B cell (primary cell): ENCODE measurements at regions not wholly inside any gene's neighbourhood (a gene's known extent, or its start where the extent isn't known, plus 50 kb on each side); places are given as distances from the start of the nearest gene placed in this dataset.

Experiments
- ATAC-seq: fragments of 200-7000 bp; cut with Tn5 transposase; one replicate; pipeline ENCODE4 v1.10.0; 2021; ENCODE audit warnings: low read depth, mild to moderate bottlenecking, moderate number of reproducible peaks, moderate library complexity
- CTCF ChIA-PET: fragments of 350-600 bp; sonication (Branson Sonifier 250); formaldehyde crosslinking; loops from one replicate; lab custom pipeline; 2021; ENCODE audit warnings: antibody characterized with exemption, inconsistent platforms; lab: Charles Lee
- POLR2A ChIA-PET: fragments of 350-600 bp; sonication (Branson Sonifier 250); formaldehyde crosslinking; loops from one replicate; lab custom pipeline; 2021; ENCODE audit warnings: antibody characterized with exemption; lab: Charles Lee
- DNase-seq: peaks from one replicate; pipeline ENCODE4 v3.0.0; 2013
- H2AFZ ChIP-seq: 2 replicates; pipeline ENCODE4 v1.6.1; 2012; ENCODE audit warnings: mild to moderate bottlenecking, low read depth, low read length; ENCODE audit not compliant: insufficient read depth, poor library complexity, severe bottlenecking
- H3K27ac ChIP-seq, 2 donors: 1 replicate in 1 of 2; 2 replicates in 1 of 2; pipeline ENCODE4 v1.5.1; 2012 to 2013; ENCODE audit warnings: low read length in 2 of 2, mild to moderate bottlenecking in 2 of 2, moderate library complexity in 1 of 2
- H3K27me3 ChIP-seq, 4 experiments: fragments of 200-600 bp in 1 of 4; sonication (generic) in 1 of 4; replicated peaks in 1 of 4; 1 replicate in 2 of 4; 2 replicates in 2 of 4; pipeline versions ENCODE4 v1.6.1 to v1.7.0; 2013 to 2016; ENCODE audit warnings: low read length in 3 of 4, mild to moderate bottlenecking in 2 of 4, mixed read lengths in 1 of 4, moderate library complexity in 1 of 4; ENCODE audit not compliant: insufficient read depth in 4 of 4, control insufficient read depth in 3 of 4; ENCODE audit errors: control extremely low read depth in 1 of 4
- H3K36me3 ChIP-seq, 2 experiments: replicated peaks in 1 of 2; 1 replicate in 1 of 2; 2 replicates in 1 of 2; pipeline versions ENCODE4 v1.6.1 to v1.7.1; 2013; ENCODE audit warnings: low read length in 1 of 2; ENCODE audit not compliant: insufficient read depth in 2 of 2, control insufficient read depth in 1 of 2; ENCODE audit errors: control extremely low read depth in 1 of 2, extremely low read depth in 1 of 2
- H3K4me1 ChIP-seq, 2 donors: fragments of 200-600 bp in 1 of 2; sonication (generic) in 1 of 2; 1 replicate in 1 of 2; 2 replicates in 1 of 2; pipeline versions ENCODE4 v1.5.1 to v1.6.1; 2013 to 2017; ENCODE audit warnings: low read length in 2 of 2; ENCODE audit not compliant: control insufficient read depth in 2 of 2, insufficient read depth in 2 of 2
- H3K4me2 ChIP-seq: replicated peaks from 2 replicates; pipeline ENCODE3; 2012; ENCODE audit warnings: mild to moderate bottlenecking, low read depth, low read length; ENCODE audit not compliant: poor library complexity, severe bottlenecking
- H3K4me3 ChIP-seq, 5 experiments: fragments of 200-600 bp in 1 of 5; sonication (generic) in 1 of 5; 1 replicate in 3 of 5; 2 replicates in 2 of 5; pipeline versions ENCODE4 v1.5.1 to v1.7.0; 2011 to 2016; ENCODE audit warnings: low read length in 4 of 5, mild to moderate bottlenecking in 4 of 5, low read depth in 2 of 5, control low read depth in 1 of 5, moderate library complexity in 1 of 5; ENCODE audit not compliant: insufficient read depth in 1 of 5; ENCODE audit errors: control extremely low read depth in 1 of 5, extremely low read depth in 1 of 5
- H3K79me2 ChIP-seq: fragments of 200-600 bp; sonication (generic); one replicate; pipeline ENCODE4 v1.6.0; 2016; ENCODE audit warnings: low read length; ENCODE audit not compliant: control insufficient read depth, insufficient read depth
- H3K9ac ChIP-seq: fragments of 200-600 bp; sonication (generic); 2 replicates; pipeline ENCODE4 v1.6.1; 2017; ENCODE audit warnings: mild to moderate bottlenecking, low read length, moderate library complexity
- H3K9me3 ChIP-seq, 3 donors: one replicate each; pipeline versions ENCODE4 v1.6.1 to v1.7.1; 2013; ENCODE audit warnings: low read length in 2 of 3; ENCODE audit not compliant: control insufficient read depth in 2 of 3, insufficient read depth in 1 of 3; ENCODE audit errors: control extremely low read depth in 1 of 3
- H4K20me1 ChIP-seq: 2 replicates; pipeline ENCODE4 v1.6.0; 2012; ENCODE audit warnings: mild to moderate bottlenecking, low read length; ENCODE audit not compliant: insufficient read depth, control insufficient read depth, poor library complexity, severe bottlenecking
- H3K27ac Mint-ChIP-seq: one replicate; pipeline ENCODE4 v1.8.0; 2021; ENCODE audit warnings: mixed read lengths
- H3K27me3 Mint-ChIP-seq: one replicate; pipeline ENCODE4 v1.8.0; 2021; ENCODE audit warnings: mixed read lengths
- H3K4me1 Mint-ChIP-seq: one replicate; pipeline ENCODE4 v1.8.0; 2021; ENCODE audit warnings: mixed read lengths
- H3K4me3 Mint-ChIP-seq: one replicate; pipeline ENCODE4 v1.8.0; 2021; ENCODE audit warnings: mixed read lengths
- H3K9me3 Mint-ChIP-seq: one replicate; pipeline ENCODE4 v1.8.0; 2022; ENCODE audit warnings: mixed read lengths; ENCODE audit not compliant: insufficient read depth
- EZH2 ChIP-seq: IDR thresholded peaks from 2 replicates; pipeline ENCODE4 v1.6.1; 2012; ENCODE audit warnings: borderline replicate concordance, low read depth, mild to moderate bottlenecking, moderate library complexity, low read length; ENCODE audit not compliant: insufficient read depth, poor library complexity, severe bottlenecking
- WGBS: methylation state at CpG from one replicate; pipeline ENCODE4 v1.1.5; 2013; ENCODE audit warnings: missing lambda C conversion rate; ENCODE audit not compliant: insufficient coverage; 5-methylcytosine and 5-hydroxymethylcytosine counted together
- intact Hi-C: fragments of 100-400 bp; cut with micrococcal nuclease; formaldehyde crosslinking; loops from one replicate; pipeline ENCODE4 v1.10.0; 2022
- TF ChIP-seq, protein P1 (sequence below): fragments of 200-600 bp; IDR thresholded peaks from one replicate; pipeline ENCODE4 v1.8.0; 2022; ENCODE audit warnings: antibody characterized with exemption, mild to moderate bottlenecking

DNA sequence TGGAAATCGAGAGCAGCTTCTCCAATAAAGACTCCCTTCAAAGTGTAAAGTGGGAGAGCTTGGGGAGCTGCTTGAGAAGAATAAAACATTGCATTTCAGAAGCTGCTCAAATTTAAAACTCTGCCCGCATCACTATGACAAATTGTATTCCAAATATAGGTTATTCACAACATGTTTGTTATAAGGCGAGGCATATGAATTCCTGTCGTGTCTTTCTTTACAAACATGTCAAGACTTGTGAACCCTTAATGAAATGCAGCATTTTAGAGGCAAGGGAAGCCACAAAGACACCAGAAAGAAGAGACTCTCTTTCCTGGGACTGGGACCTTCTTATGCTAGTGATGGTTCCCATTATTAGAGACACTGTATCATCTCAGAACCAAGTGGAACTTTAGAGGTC, 311.2 kb downstream of the DHX15 start:
- Histone ChIP-seq H3K27me3 (no peaks in the 10 kb centered on the region), H3K4me1 (no peaks in the 10 kb centered on the region), H3K27ac (no peak overlapping the region), H3K36me3 (no peaks in the 10 kb centered on the region), H3K9me3 (no peaks in the 10 kb centered on the region), H2AFZ (no peak overlapping the region), H3K9ac (no peak overlapping the region), H4K20me1 (no peaks in the 10 kb centered on the region), H3K4me3 (no peak overlapping the region), H3K4me2 (no peak overlapping the region), H3K79me2 (no peaks in the 10 kb centered on the region)
- Mint-ChIP-seq H3K27me3 (no peaks in the 10 kb centered on the region), H3K9me3 (peaks cover 4% of the 10 kb centered on the region), H3K4me3 (no peak overlapping the region), H3K4me1 (no peaks in the 10 kb centered on the region), H3K27ac (no peak overlapping the region)
- CTCF ChIA-PET: no interaction called here
- intact Hi-C loops: no loop called here
- ATAC-seq (no peak), DNase-seq (no peak)
- TF ChIP-seq, protein P1, sequence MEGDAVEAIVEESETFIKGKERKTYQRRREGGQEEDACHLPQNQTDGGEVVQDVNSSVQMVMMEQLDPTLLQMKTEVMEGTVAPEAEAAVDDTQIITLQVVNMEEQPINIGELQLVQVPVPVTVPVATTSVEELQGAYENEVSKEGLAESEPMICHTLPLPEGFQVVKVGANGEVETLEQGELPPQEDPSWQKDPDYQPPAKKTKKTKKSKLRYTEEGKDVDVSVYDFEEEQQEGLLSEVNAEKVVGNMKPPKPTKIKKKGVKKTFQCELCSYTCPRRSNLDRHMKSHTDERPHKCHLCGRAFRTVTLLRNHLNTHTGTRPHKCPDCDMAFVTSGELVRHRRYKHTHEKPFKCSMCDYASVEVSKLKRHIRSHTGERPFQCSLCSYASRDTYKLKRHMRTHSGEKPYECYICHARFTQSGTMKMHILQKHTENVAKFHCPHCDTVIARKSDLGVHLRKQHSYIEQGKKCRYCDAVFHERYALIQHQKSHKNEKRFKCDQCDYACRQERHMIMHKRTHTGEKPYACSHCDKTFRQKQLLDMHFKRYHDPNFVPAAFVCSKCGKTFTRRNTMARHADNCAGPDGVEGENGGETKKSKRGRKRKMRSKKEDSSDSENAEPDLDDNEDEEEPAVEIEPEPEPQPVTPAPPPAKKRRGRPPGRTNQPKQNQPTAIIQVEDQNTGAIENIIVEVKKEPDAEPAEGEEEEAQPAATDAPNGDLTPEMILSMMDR: no peak
- TF ChIP-seq EZH2: no peak
- WGBS: 67% methylated on average over 2 of the region's 4 CpGs
- POLR2A ChIA-PET: no interaction called here

DNA sequence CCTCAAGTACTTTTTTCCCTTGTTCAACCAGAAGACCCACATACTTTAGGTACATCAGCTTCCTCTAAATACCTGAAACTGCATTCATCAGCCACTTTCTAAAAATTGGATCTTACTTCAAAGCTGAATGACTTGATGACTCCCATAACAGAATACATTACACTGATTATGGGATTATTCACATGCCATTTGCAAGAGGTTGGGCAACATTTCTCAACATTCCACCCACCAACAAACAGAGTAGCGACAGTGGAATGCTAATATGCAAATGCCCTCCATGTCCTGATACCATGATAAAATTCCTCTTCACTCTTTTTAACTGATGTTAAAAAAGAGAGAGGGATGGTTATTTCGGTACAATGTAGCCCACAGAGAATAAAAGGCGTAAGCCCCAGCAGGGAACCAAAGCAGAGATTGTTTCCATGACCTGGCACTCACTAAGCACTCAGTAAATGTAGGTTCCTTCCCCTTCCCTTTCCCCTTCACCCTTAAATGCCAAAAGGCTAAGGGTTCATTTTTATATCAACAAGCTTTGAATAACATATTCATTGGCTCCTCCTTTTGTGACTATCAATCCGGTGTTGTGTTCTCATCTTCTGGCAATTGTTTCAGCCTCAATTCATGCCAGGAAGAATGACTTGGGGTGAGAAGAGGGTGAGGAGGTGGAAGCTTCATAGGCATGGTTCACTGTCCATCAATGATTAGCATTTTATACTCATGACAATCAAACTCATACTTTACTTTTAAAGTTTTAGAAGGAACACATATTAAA, 317.2 kb downstream of the DHX15 start:
- no peak overlapping the region for H3K9ac ChIP-seq
- H4K20me1 ChIP-seq: no peaks in the 10 kb centered on the region
- Mint-ChIP-seq H3K27ac (no peak overlapping the region), H3K9me3 (peaks cover 2% of the 10 kb centered on the region), H3K27me3 (no peaks in the 10 kb centered on the region), H3K4me3 (no peak overlapping the region), H3K4me1 (no peaks in the 10 kb centered on the region)
- ATAC-seq (no peak), DNase-seq (no peak)
- ChIA-PET CTCF (no interaction called here), POLR2A (no interaction called here)
- H3K79me2 ChIP-seq: no peaks in the 10 kb centered on the region
- H3K4me3 ChIP-seq: no peak overlapping the region
- intact Hi-C loops: no loop called here
- WGBS: 100% methylated on average over 1 of the region's 4 CpGs
- no peak overlapping the region for H3K4me2 ChIP-seq
- no peaks in the 10 kb centered on the region for H3K4me1 ChIP-seq
- H2AFZ ChIP-seq: no peak overlapping the region
- TF ChIP-seq, protein P1: no peak
- no peak for TF ChIP-seq EZH2
- no peaks in the 10 kb centered on the region for H3K27me3 ChIP-seq
- no peak overlapping the region for H3K27ac ChIP-seq
- H3K9me3 ChIP-seq: no peaks in the 10 kb centered on the region
- no peaks in the 10 kb centered on the region for H3K36me3 ChIP-seq
